OCI-LY7 (cell line): ENCODE measurements at regions not wholly inside any gene's neighbourhood (a gene's known extent, or its start where the extent isn't known, plus 50 kb on each side); places are given as distances from the start of the nearest gene placed in this dataset.

Source experiments
- BruUV-seq: library from RNA; stranded (reverse); fragments of 400-500 nt; replicated peaks from 2 replicates; lab custom pipeline; 2021; lab: Mats Ljungman, UMichigan
- CTCF ChIA-PET: fragments of 300-600 bp; sonication (Branson Sonifier 250); formaldehyde crosslinking; loops from one replicate; lab custom pipeline; 2022; ENCODE audit warnings: antibody characterized with exemption; ENCODE audit not compliant: unreplicated experiment; lab: Charles Lee
- POLR2A ChIA-PET: fragments of 300-600 bp; sonication (Branson Sonifier 250); formaldehyde crosslinking; loops from one replicate; lab custom pipeline; 2022; ENCODE audit warnings: antibody characterized with exemption; lab: Charles Lee
- DNase-seq: peaks from one replicate; pipeline ENCODE4 v3.0.0-alpha.2; 2015; ENCODE audit warnings: low spot score
- H2AFZ ChIP-seq: fragments of 200-600 bp; sonication (generic), shearing (Covaris generic); 2 replicates; pipeline ENCODE4 v1.6.1; 2014; ENCODE audit warnings: mild to moderate bottlenecking, antibody characterized with exemption, low read length, moderate library complexity
- H3K27ac ChIP-seq: fragments of 200-600 bp; sonication (generic); 2 replicates; pipeline ENCODE4 v1.5.1; 2014; ENCODE audit warnings: mixed run types, low read depth, mild to moderate bottlenecking, moderate library complexity, low read length, inconsistent platforms; ENCODE audit not compliant: poor library complexity, severe bottlenecking
- H3K36me3 ChIP-seq: fragments of 200-600 bp; sonication (generic); 2 replicates; pipeline ENCODE4 v1.6.1; 2014; ENCODE audit warnings: mild to moderate bottlenecking, antibody characterized with exemption, low read length, moderate library complexity, mixed read lengths; ENCODE audit not compliant: insufficient read depth
- H3K4me1 ChIP-seq: fragments of 200-600 bp; sonication (generic); 2 replicates; pipeline ENCODE4 v1.5.1; 2014; ENCODE audit warnings: mild to moderate bottlenecking, low read length; ENCODE audit not compliant: insufficient read depth, poor library complexity, severe bottlenecking
- H3K4me2 ChIP-seq: fragments of 200-600 bp; sonication (generic); 2 replicates; pipeline ENCODE4 v1.6.1; 2014; ENCODE audit warnings: mild to moderate bottlenecking, low read length
- H3K4me3 ChIP-seq: fragments of 200-600 bp; sonication (generic); 2 replicates; pipeline ENCODE4 v1.5.1; 2014; ENCODE audit warnings: mild to moderate bottlenecking, low read depth, low read length; ENCODE audit not compliant: poor library complexity, severe bottlenecking
- H3K79me2 ChIP-seq: fragments of 200-600 bp; sonication (generic); 2 replicates; pipeline ENCODE4 v1.6.1; 2016; ENCODE audit warnings: low read depth, mild to moderate bottlenecking, low read length, moderate library complexity, mixed read lengths; ENCODE audit not compliant: insufficient read depth
- H3K9me2 ChIP-seq: fragments of 200-600 bp; sonication (generic); 2 replicates; pipeline ENCODE4 v1.6.1; 2016; ENCODE audit warnings: mild to moderate bottlenecking, low read length, mixed read lengths; ENCODE audit not compliant: insufficient read depth
- H3K9me3 ChIP-seq: fragments of 200-600 bp; sonication (generic); 2 replicates; pipeline ENCODE4 v1.6.1; 2014; ENCODE audit warnings: mild to moderate bottlenecking, mixed run types, low read length, mixed read lengths
- H4K20me1 ChIP-seq: fragments of 200-600 bp; sonication (generic); 2 replicates; pipeline ENCODE4 v1.6.1; 2014; ENCODE audit warnings: mild to moderate bottlenecking, antibody characterized with exemption, low read length, moderate library complexity, mixed read lengths; ENCODE audit not compliant: insufficient read depth
- EZH2phosphoT487 ChIP-seq: fragments of 200-600 bp; sonication (generic); IDR thresholded peaks from 2 replicates; pipeline ENCODE4 v1.6.1; 2018; ENCODE audit warnings: low read depth, borderline replicate concordance, mild to moderate bottlenecking, mixed run types, antibody characterized with exemption, low read length, moderate library complexity, mixed read lengths
- intact Hi-C: fragments of 100-400 bp; cut with micrococcal nuclease; formaldehyde crosslinking; loops from one replicate; pipeline ENCODE4 v1.10.0; 2022; ENCODE audit not compliant: unreplicated experiment
- TF ChIP-seq, protein P1 (sequence below): fragments of 200-600 bp; sonication (generic); conservative IDR thresholded peaks from 2 replicates; pipeline ENCODE4 v1.5.1; 2014; ENCODE audit warnings: mild to moderate bottlenecking, antibody characterized with exemption, low read length, moderate library complexity, mixed read lengths

- Histone ChIP-seq H3K4me2 (no peak overlapping the region), H4K20me1 (no peaks in the 10 kb centered on the region), H3K9me2 (no peaks in the 10 kb centered on the region), H3K4me1 (no peaks in the 10 kb centered on the region), H3K36me3 (no peaks in the 10 kb centered on the region), H3K79me2 (no peaks in the 10 kb centered on the region), H3K27ac (no peak overlapping the region), H3K4me3 (no peak overlapping the region), H3K9me3 (no peaks in the 10 kb centered on the region), H2AFZ (no peak overlapping the region)
- no peak for DNase-seq
- intact Hi-C loops: no loop called here
- CTCF ChIA-PET: no interaction called here
- no peak for TF ChIP-seq EZH2phosphoT487
- TF ChIP-seq, protein P1, sequence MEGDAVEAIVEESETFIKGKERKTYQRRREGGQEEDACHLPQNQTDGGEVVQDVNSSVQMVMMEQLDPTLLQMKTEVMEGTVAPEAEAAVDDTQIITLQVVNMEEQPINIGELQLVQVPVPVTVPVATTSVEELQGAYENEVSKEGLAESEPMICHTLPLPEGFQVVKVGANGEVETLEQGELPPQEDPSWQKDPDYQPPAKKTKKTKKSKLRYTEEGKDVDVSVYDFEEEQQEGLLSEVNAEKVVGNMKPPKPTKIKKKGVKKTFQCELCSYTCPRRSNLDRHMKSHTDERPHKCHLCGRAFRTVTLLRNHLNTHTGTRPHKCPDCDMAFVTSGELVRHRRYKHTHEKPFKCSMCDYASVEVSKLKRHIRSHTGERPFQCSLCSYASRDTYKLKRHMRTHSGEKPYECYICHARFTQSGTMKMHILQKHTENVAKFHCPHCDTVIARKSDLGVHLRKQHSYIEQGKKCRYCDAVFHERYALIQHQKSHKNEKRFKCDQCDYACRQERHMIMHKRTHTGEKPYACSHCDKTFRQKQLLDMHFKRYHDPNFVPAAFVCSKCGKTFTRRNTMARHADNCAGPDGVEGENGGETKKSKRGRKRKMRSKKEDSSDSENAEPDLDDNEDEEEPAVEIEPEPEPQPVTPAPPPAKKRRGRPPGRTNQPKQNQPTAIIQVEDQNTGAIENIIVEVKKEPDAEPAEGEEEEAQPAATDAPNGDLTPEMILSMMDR: no peak
- BruUV-seq: no TSS peak
- POLR2A ChIA-PET: interaction anchor here (0.6 kb wide), 1 partner anchor 230 kb away, joined by 3 read pairs; no protein-coding TSS in a partner anchor
These were observed 147.9 kb downstream of the RPS29 start for GRCh38 chr14:49438256-49438770.

DNA sequence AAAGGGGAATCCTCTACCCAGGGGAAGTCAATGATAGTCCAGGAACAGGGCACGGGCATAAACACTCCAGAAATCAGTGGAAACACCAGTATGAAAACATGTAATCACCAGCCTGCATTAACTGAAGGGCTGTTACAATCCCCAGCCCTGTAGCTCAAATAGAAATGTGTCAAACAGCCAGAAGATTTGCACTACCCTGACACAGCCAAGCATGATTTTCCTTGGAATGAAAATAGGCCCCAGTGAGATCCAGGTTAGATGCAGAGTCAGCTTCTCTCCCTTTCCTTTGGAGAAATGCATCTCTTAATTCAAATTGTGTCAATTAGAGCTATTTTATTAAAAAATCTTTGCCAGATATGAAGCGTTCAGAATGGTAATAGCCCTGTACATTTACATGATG lies 158.1 kb downstream of the RPS29 start:
- no peak for DNase-seq
- Histone ChIP-seq H3K79me2 (no peaks in the 10 kb centered on the region), H3K4me2 (no peak overlapping the region), H3K9me2 (no peaks in the 10 kb centered on the region), H3K27ac (no peak overlapping the region), H3K4me3 (no peak overlapping the region), H3K36me3 (no peaks in the 10 kb centered on the region), H3K4me1 (no peaks in the 10 kb centered on the region), H2AFZ (no peak overlapping the region), H4K20me1 (no peaks in the 10 kb centered on the region), H3K9me3 (no peaks in the 10 kb centered on the region; the same call in 1 of the 2 replicates)
- intact Hi-C loops: no loop called here
- no peak for TF ChIP-seq EZH2phosphoT487
- CTCF ChIA-PET: no interaction called here
- BruUV-seq: no TSS peak
- POLR2A ChIA-PET: interaction anchor here (0.7 kb wide), 1 partner anchor 499 kb away, joined by 3 read pairs; no protein-coding TSS in a partner anchor

DNA sequence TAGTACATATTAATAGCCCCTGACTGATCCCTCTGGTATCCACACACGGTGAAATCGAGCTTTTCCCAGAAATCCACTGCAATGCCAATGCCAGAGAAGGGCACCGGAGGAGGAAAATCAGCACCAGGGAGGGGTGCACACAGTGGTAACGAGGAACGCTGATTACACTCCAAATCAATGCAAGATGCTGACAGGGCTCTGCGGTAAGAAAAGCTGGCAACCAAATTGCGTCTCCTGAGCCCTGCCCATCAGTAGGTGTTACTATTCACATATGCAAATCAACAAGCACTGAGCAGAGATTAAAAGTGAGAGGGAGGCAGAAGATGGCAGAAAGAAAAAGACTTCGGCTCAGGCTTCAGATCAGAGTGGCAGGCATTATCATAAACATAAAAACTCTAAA lies 159.1 kb downstream of the RPS29 start:
- H3K4me1 ChIP-seq: no peaks in the 10 kb centered on the region
- ChIA-PET CTCF (no interaction called here), POLR2A (interaction anchor here (0.6 kb wide), 1 partner anchor 124 kb away, joined by 3 read pairs; no protein-coding TSS in a partner anchor)
- H3K27ac ChIP-seq: no peak overlapping the region
- no peaks in the 10 kb centered on the region for H3K79me2 ChIP-seq
- no peak overlapping the region for H2AFZ ChIP-seq
- H3K4me2 ChIP-seq: no peak overlapping the region
- no peak for DNase-seq
- no peaks in the 10 kb centered on the region for H4K20me1 ChIP-seq
- BruUV-seq: no TSS peak
- H3K36me3 ChIP-seq: no peaks in the 10 kb centered on the region
- no peak for TF ChIP-seq EZH2phosphoT487
- TF ChIP-seq, protein P1: no peak
- H3K4me3 ChIP-seq: no peak overlapping the region
- intact Hi-C loops: no loop called here
- no peaks in the 10 kb centered on the region for H3K9me3 ChIP-seq
- no peaks in the 10 kb centered on the region for H3K9me2 ChIP-seq
